HG02610 (cell line): ENCODE measurements at regions not wholly inside any gene's neighbourhood (a gene's known extent, or its start where the extent isn't known, plus 50 kb on each side); places are given as distances from the start of the nearest gene placed in this dataset.

Experiments
- ATAC-seq: cut with Tn5 transposase; IDR thresholded peaks from one replicate; pipeline ENCODE4 v1.9.1; 2021; ENCODE audit warnings: mild to moderate bottlenecking, moderate library complexity; ENCODE audit not compliant: unreplicated experiment

GRCh38 chr4:43903456-43903855, 545.2 kb downstream of the KCTD8 start:
- ATAC-seq, result no peak

DNA sequence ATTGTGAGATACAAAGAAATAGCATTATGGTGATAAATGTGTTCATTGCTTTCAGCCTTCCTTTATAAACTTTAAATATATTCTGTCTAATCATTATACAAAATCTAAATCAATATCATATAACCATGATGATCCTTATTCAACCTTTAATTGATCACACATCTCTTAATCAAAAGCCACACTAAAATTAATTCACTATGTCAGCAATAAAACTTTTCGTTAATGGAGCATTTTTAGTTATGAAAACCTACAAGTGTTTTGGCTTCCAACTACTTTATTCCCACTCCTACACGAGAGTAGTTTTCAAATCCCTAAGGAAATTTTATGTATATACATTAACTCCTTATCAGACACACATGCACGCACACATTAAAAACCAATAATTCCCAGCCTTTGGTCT, 530.2 kb downstream of the KCTD8 start:
- no peak for ATAC-seq

GRCh38 chr4:43932448-43932847, 516.2 kb downstream of the KCTD8 start:
- no peak for ATAC-seq

DNA sequence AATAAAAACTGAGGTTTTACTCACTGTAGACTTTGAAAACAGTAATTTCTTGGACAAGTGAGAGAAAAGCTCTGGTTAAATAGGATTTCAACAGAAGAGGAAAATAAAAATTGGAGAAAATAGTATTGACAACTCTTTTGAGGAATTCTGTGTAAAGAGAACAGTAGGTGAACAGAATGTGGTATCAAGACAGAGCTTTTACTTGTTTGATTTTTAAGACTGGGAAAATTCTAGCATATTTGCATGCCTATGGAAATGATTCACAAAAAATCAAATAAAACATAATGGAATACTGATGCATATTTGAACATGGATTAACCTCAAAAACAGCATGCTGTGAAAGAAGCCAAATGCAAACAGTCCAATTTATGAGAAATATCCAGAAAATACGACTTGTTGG, 504.6 kb downstream of the KCTD8 start:
- no peak for ATAC-seq

- no peak for ATAC-seq
Observed at GRCh38 chr4:43959976-43960375, 488.6 kb downstream of the KCTD8 start.

GRCh38 chr4:43968011-43968410, 480.6 kb downstream of the KCTD8 start:
- no peak for ATAC-seq

DNA sequence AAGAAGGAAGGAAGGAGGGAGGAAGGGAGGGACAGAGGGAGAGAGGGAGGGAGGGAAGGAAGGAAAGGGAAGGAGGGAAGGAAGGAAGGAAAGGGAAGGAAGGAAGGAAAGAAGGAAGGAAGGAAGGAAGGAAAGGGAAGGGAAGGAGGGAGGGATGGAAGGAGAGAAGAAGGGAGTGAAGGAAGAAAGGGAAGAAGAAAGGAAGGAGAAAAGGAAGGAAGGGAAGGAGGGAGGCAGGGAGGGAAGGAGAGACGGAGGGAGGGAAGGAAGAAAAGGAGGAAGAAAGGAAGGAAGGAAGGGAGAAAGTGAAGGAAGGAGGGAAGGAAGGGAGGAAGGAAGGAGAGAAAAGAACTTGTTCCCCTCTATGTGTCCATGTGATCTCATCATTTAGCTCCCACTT, 465.0 kb downstream of the KCTD8 start:
- ATAC-seq, result no peak

GRCh38 chr4:43987331-43987944, 461.2 kb downstream of the KCTD8 start:
- no peak for ATAC-seq

GRCh38 chr4:43990551-43990950, 458.1 kb downstream of the KCTD8 start:
- no peak for ATAC-seq

DNA sequence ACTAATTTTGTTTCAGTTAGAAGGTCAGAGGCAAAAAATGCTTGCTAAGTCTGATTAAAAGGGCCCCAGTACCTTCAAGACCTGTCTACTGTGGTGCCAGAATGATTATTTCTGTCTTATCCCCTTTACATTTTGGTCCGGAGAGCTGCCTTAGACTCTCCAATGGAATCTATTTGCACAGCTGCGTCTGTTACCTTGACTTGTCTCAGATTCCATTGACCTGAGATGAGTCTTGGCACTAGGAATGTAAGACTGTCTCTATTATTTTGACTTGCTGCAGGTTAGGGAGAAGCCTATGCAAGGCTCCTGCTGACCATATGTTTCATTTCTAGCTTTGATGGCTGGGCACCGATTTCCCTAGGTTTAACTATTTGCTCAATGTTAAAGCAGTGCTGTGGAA, 457.6 kb downstream of the KCTD8 start:
- ATAC-seq, result no peak

GRCh38 chr4:43992552-43992951, 456.1 kb downstream of the KCTD8 start:
- no peak for ATAC-seq

- no peak for ATAC-seq
Observed at GRCh38 chr4:43993196-43993902, 455.3 kb downstream of the KCTD8 start.

- ATAC-seq, result no peak
Observed at GRCh38 chr4:43999669-44000068, 448.9 kb downstream of the KCTD8 start.

DNA sequence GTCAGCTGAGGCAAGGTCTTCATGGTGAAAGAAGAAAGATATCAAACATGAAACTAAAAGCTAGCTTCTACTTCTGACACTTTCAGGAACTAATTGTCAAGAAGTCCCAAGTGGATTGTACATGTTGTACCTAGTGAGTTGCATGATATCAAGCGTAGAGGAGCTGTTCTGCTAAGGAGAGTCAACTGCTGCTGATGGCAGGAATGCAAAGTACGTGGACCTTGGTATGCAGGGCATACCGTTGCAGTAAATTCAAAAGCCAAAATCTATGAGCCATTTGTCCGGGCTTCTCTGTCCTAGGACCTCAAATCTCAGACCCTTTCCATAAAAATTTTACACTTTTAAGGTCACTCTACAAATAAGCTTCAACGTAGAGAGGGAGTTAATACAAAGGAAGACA, 446.2 kb downstream of the KCTD8 start:
- ATAC-seq, result no peak

GRCh38 chr4:44016570-44017421, 431.8 kb downstream of the KCTD8 start:
- no peak for ATAC-seq

DNA sequence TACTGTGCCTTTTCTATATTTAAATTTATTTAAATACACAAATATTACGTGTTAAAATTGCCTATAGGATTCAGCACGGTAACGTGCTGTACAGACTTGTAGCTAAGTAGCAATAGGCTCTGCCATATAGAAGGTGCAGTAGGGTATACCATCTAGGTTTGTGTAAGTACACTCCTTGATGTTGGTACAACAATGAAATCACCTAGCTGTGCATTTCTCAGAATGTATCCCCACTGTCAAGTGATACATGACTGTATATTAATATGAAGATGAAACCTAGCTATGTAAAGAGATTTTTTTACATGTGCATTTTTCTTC, 431.2 kb downstream of the KCTD8 start:
- no peak for ATAC-seq

- no peak for ATAC-seq
Observed at GRCh38 chr4:44019721-44020120, 428.9 kb downstream of the KCTD8 start.

DNA sequence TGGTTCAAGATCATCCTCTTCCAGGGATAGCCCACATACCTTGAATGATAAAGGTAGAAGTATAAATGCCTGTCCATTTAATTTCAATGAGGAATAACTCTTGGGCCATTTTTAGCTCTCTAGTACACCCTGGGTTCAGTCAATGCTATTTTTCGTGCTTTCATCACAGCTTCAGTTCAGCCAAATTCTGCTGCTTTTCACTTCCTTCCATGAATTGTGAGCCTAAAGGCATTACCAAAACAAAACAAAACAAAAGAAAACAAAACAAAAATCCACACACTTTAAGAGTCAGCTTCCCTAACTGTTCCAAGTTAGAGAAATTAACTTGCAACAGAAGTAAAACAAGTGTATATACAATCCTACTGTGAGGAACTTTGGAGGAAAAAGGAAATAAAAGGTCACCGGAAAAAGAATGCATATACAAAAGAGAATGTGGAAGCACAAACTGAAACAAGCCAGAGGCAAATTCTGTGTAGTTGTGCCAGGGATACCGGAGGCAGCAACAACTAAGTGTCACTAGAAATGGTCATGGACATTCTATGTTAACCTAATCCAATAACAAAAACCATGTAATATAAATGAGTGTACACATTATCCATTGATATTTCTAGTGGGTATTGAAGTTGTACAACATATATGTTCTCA, 423.1 kb downstream of the KCTD8 start:
- no peak for ATAC-seq

- ATAC-seq, result no peak
Observed at GRCh38 chr4:44038811-44039210, 409.8 kb downstream of the KCTD8 start.

- ATAC-seq, result no peak
Observed at GRCh38 chr4:44046491-44046890, 402.1 kb downstream of the KCTD8 start.

DNA sequence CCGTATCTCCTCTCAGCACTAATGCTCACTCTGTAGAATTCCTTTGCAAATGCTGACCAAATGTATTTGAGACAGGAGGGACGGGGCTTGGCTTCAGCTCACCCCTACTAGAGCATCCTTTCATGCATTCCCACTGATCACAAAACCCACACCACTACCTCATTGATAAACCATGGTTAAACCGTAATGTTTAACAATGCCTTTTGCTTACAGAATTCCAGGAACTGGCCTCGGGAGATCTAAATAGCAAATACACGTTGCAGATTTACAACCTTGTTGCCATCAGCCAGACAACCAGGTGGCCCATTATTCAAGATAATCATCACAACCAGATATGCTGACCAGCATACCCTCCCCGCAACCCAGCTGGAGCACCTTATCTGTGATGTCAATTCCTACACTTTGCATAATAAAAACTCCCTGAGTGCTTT, 391.9 kb downstream of the KCTD8 start:
- ATAC-seq, result no peak

GRCh38 chr4:44070843-44071242, 377.8 kb downstream of the KCTD8 start:
- ATAC-seq, result no peak
